A549 (cell line): ENCODE measurements at regions not wholly inside any gene's neighbourhood (a gene's known extent, or its start where the extent isn't known, plus 50 kb on each side); places are given as distances from the start of the nearest gene placed in this dataset.

Experiments
- ATAC-seq, 2 experiments: fragments of 200-7000 bp in 1 of 2; fragments of >200 bp in 1 of 2; cut with Nextera tagmentation in 1 of 2; cut with Tn5 transposase in 1 of 2; 3 replicates each; pipeline versions ENCODE4 v1.8.0 to v1.9.1; 2018 to 2020; ENCODE audit warnings: mild to moderate bottlenecking in 1 of 2, moderate library complexity in 1 of 2
- CTCF ChIA-PET: fragments of 300-600 bp; sonication (Branson Sonifier 250); formaldehyde crosslinking; extraction: SDS; loops from one replicate; lab custom pipeline; 2021; ENCODE audit warnings: antibody characterized with exemption, inconsistent platforms; lab: Yijun Ruan, JAX
- POLR2A ChIA-PET: fragments of 350-600 bp; formaldehyde crosslinking; extraction: SDS; loops from one replicate; lab custom pipeline; 2021; ENCODE audit warnings: antibody characterized with exemption, inconsistent platforms; lab: Yijun Ruan, JAX
- DNase-seq, 2 experiments: peaks; one replicate each; pipeline versions ENCODE4 v3.0.0 to v3.0.0-alpha.2; 2011 to 2016; ENCODE audit warnings: low read depth in 1 of 2, low spot score in 1 of 2
- FAIRE-seq: peaks from 2 replicates; lab custom pipeline; 2011; peaks lifted over from hg19 to GRCh38; lab: Jason Lieb, UNC
- H3K27ac ChIP-seq, 2 experiments: fragments of >200 bp; sonication (Bioruptor Twin); formaldehyde crosslinking; 3 replicates each; pipeline ENCODE4 v1.5.1; 2016 to 2017
- H3K4me1 ChIP-seq: fragments of >200 bp; sonication (Bioruptor Twin); formaldehyde crosslinking; 3 replicates; pipeline ENCODE4 v1.6.1; 2016
- H3K4me2 ChIP-seq: fragments of >200 bp; sonication (Bioruptor Twin); formaldehyde crosslinking; 3 replicates; pipeline ENCODE4 v1.6.1; 2016
- H3K4me3 ChIP-seq: fragments of >200 bp; sonication (Bioruptor Twin); formaldehyde crosslinking; 3 replicates; pipeline ENCODE4 v1.5.1; 2016
- H3K9me3 ChIP-seq: fragments of >200 bp; sonication (Bioruptor Twin); formaldehyde crosslinking; 3 replicates; pipeline ENCODE4 v1.6.1; 2016
- BCL3 ChIP-seq: fragments of >200 bp; sonication (Bioruptor Twin); formaldehyde crosslinking; IDR thresholded peaks from 3 replicates; pipeline ENCODE4 v1.6.1; 2016
- BHLHE40 ChIP-seq: IDR thresholded peaks from 2 replicates; pipeline ENCODE4 v1.6.1; 2012; ENCODE audit warnings: low read depth, low read length, inconsistent platforms
- CHD4 ChIP-seq: fragments of 200-600 bp; sonication (generic); IDR thresholded peaks from 2 replicates; pipeline ENCODE4 v1.6.1; 2016; ENCODE audit warnings: antibody characterized with exemption, mild to moderate bottlenecking, borderline replicate concordance
- CTCF ChIP-seq: fragments of >200 bp; sonication (Bioruptor Twin); formaldehyde crosslinking; IDR thresholded peaks from 3 replicates; pipeline ENCODE4 v1.5.1; 2016
- EHF ChIP-seq: fragments of 250-450 bp; sonication (Bioruptor Pico); IDR thresholded peaks from 2 replicates; pipeline ENCODE4 v1.5.0; 2020; ENCODE audit warnings: mild to moderate bottlenecking
- EHMT2 ChIP-seq: fragments of 200-600 bp; sonication (generic); IDR thresholded peaks from 2 replicates; pipeline ENCODE4 v1.6.1; 2016; ENCODE audit warnings: antibody characterized with exemption, low read depth, mild to moderate bottlenecking, moderate library complexity
- ESRRA ChIP-seq: fragments of 150-350 bp; IDR thresholded peaks from 2 replicates; pipeline ENCODE4 v1.6.1; 2014; ENCODE audit warnings: mild to moderate bottlenecking, low read length, borderline replicate concordance
- FOSB ChIP-seq: fragments of 250-450 bp; sonication (Bioruptor Pico); IDR thresholded peaks from 2 replicates; pipeline ENCODE4 v1.5.0; 2020; ENCODE audit warnings: mild to moderate bottlenecking, moderate library complexity
- GATA3 ChIP-seq: IDR thresholded peaks from 2 replicates; pipeline ENCODE4 v1.6.1; 2012; ENCODE audit warnings: borderline replicate concordance
- HOXA7 ChIP-seq: fragments of 250-450 bp; sonication (Bioruptor Pico); IDR thresholded peaks from 2 replicates; pipeline ENCODE4 v1.5.0; 2020; ENCODE audit warnings: mild to moderate bottlenecking, moderate library complexity
- HOXB13 ChIP-seq: fragments of 250-450 bp; sonication (Bioruptor Pico); IDR thresholded peaks from 2 replicates; pipeline ENCODE4 v1.5.0; 2020; ENCODE audit warnings: low read depth, mild to moderate bottlenecking, moderate library complexity
- JUN ChIP-seq, 2 experiments: fragments of >200 bp; sonication (Bioruptor Twin); formaldehyde crosslinking; IDR thresholded peaks; 2 replicates in 1 of 2; 3 replicates in 1 of 2; pipeline ENCODE4 v1.6.1; 2016 to 2017
- KDM1A ChIP-seq: fragments of 200-600 bp; sonication (generic); IDR thresholded peaks from 2 replicates; pipeline ENCODE4 v1.6.1; 2016; ENCODE audit warnings: low read depth, mild to moderate bottlenecking
- KDM5A ChIP-seq: fragments of 200-600 bp; sonication (generic); IDR thresholded peaks from 2 replicates; pipeline ENCODE4 v1.6.1; 2016; ENCODE audit warnings: antibody characterized with exemption, mild to moderate bottlenecking
- MAFK ChIP-seq: fragments of 450-650 bp; IDR thresholded peaks from 2 replicates; pipeline ENCODE4 v1.6.1; 2014; ENCODE audit not compliant: partially characterized antibody
- MAX ChIP-seq: IDR thresholded peaks from 2 replicates; pipeline ENCODE4 v1.6.1; 2012
- MAZ ChIP-seq: fragments of 150-350 bp; IDR thresholded peaks from 2 replicates; pipeline ENCODE4 v1.6.1; 2014; ENCODE audit warnings: antibody characterized with exemption, low read depth, low read length, borderline replicate concordance
- MYC ChIP-seq: IDR thresholded peaks from 2 replicates; pipeline ENCODE4 v1.6.1; 2012; ENCODE audit warnings: mild to moderate bottlenecking, inconsistent platforms, low read length, improper control_type of control experiment, borderline replicate concordance
- POLR2A ChIP-seq: IDR thresholded peaks from 2 replicates; pipeline ENCODE4 v1.6.1; 2012; ENCODE audit warnings: mild to moderate bottlenecking, low read length
- POLR2AphosphoS2 ChIP-seq: conservative IDR thresholded peaks from 2 replicates; pipeline ENCODE4 v1.6.1; 2012; ENCODE audit warnings: low read length, improper control_type of control experiment, inconsistent platforms
- RAD21 ChIP-seq, 2 experiments: fragments of >200 bp in 1 of 2; sonication (Bioruptor Twin) in 1 of 2; formaldehyde crosslinking in 1 of 2; IDR thresholded peaks in 1 of 2; conservative IDR thresholded peaks in 1 of 2; 2 replicates in 1 of 2; 3 replicates in 1 of 2; pipeline ENCODE4 v1.6.1; 2012 to 2018; ENCODE audit warnings: inconsistent platforms in 1 of 2
- RARB ChIP-seq: fragments of 250-450 bp; sonication (Bioruptor Pico); IDR thresholded peaks from 2 replicates; pipeline ENCODE4 v1.8.0; 2021; ENCODE audit warnings: mild to moderate bottlenecking, moderate library complexity
- RFX5 ChIP-seq: fragments of 450-650 bp; IDR thresholded peaks from 2 replicates; pipeline ENCODE4 v1.7.1; 2014; ENCODE audit warnings: antibody characterized with exemption, mild to moderate bottlenecking, moderate library complexity
- SMC3 ChIP-seq: fragments of >200 bp; sonication (Bioruptor Twin); formaldehyde crosslinking; IDR thresholded peaks from 3 replicates; pipeline ENCODE4 v1.6.1; 2018; ENCODE audit warnings: inconsistent platforms
- TP53 ChIP-seq: fragments of 250-450 bp; sonication (Bioruptor Pico); IDR thresholded peaks from 2 replicates; pipeline ENCODE4 v1.5.0; 2021; ENCODE audit warnings: mild to moderate bottlenecking, moderate library complexity
- USF2 ChIP-seq: fragments of 450-650 bp; IDR thresholded peaks from 2 replicates; pipeline ENCODE4 v1.6.1; 2014; ENCODE audit warnings: antibody characterized with exemption
- ZC3H11A ChIP-seq: fragments of 450-650 bp; IDR thresholded peaks from 2 replicates; pipeline ENCODE4 v1.6.1; 2014; ENCODE audit warnings: antibody characterized with exemption, mild to moderate bottlenecking
- WGBS: methylation state at CpG from one replicate; pipeline ENCODE4 v1.1.6; 2017; ENCODE audit errors: missing lambda C conversion rate; 5-methylcytosine and 5-hydroxymethylcytosine counted together
- TF ChIP-seq, protein P1 (sequence below): IDR thresholded peaks from 2 replicates; pipeline ENCODE4 v1.6.1; 2012
- TF ChIP-seq, protein P2 (sequence below): fragments of 250-450 bp; sonication (Bioruptor Pico); IDR thresholded peaks from 2 replicates; pipeline ENCODE4 v1.5.0; 2020; ENCODE audit warnings: low read depth, mild to moderate bottlenecking, moderate library complexity

GRCh38 chr12:98369581-98369980, 145.8 kb upstream of the TMPO start:
- 24% methylated on average over 4 of the region's 4 CpGs for WGBS
- no peaks in the 10 kb centered on the region for H3K9me3 ChIP-seq
- no peak for ATAC-seq
- no peak overlapping the region for H3K27ac ChIP-seq
- no peak overlapping the region for H3K4me3 ChIP-seq
- TF ChIP-seq, protein P1, sequence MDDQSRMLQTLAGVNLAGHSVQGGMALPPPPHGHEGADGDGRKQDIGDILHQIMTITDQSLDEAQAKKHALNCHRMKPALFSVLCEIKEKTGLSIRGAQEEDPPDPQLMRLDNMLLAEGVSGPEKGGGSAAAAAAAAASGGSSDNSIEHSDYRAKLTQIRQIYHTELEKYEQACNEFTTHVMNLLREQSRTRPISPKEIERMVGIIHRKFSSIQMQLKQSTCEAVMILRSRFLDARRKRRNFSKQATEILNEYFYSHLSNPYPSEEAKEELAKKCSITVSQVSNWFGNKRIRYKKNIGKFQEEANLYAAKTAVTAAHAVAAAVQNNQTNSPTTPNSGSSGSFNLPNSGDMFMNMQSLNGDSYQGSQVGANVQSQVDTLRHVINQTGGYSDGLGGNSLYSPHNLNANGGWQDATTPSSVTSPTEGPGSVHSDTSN: no peak
- TF ChIP-seq EHMT2 (no peak), KDM1A (no peak), RARB (no peak), POLR2A (no peak), EHF (CRISPR knock-in tag) (no peak), TP53 (CRISPR knock-in tag) (no peak), KDM5A (no peak), MAFK (no peak), HOXB13 (CRISPR knock-in tag) (no peak), HOXA7 (no peak), SMC3 (no peak), BCL3 (no peak), USF2 (no peak), POLR2AphosphoS2 (no peak)
- TF ChIP-seq, protein P2, sequence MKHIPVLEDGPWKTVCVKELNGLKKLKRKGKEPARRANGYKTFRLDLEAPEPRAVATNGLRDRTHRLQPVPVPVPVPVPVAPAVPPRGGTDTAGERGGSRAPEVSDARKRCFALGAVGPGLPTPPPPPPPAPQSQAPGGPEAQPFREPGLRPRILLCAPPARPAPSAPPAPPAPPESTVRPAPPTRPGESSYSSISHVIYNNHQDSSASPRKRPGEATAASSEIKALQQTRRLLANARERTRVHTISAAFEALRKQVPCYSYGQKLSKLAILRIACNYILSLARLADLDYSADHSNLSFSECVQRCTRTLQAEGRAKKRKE (CRISPR knock-in tag): no peak
- POLR2A ChIA-PET: no interaction called here
- H3K4me2 ChIP-seq: no peak overlapping the region
- FAIRE-seq: no peak
- DNase-seq: no peak
- CTCF ChIA-PET: interaction anchor here (0.6 to 2.6 kb wide), 5 partner anchors 10 to 1376 kb away, joined by 3 to 6 read pairs (median 3); no protein-coding TSS in a partner anchor
- H3K4me1 ChIP-seq: no peaks in the 10 kb centered on the region

DNA sequence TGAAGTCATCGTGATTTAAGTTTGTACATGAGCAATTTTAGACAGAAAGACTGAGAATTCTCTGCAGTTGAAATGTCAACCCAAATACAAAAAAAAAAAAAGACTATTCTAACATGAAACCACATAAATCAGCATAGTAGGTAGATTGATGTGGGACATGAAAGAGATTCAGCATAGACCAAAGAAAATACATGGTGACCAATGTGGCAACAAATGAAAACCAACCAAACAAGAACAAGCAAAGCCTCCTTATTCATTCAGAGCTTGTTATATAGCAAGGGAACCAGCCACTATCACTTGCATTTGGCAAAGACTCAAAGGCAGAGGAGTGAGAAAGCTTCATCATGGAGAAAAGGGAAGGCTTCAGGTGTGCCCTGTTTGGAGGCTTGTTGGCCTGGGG, 144.4 kb upstream of the TMPO start:
- FAIRE-seq (no peak), DNase-seq (no peak), ATAC-seq (no peak)
- POLR2A ChIA-PET: no interaction called here
- WGBS: 26% methylated on average over 1 of the region's 1 CpG
- Histone ChIP-seq H3K4me1 (no peaks in the 10 kb centered on the region), H3K9me3 (no peaks in the 10 kb centered on the region), H3K4me2 (no peak overlapping the region), H3K4me3 (no peak overlapping the region), H3K27ac (no peak overlapping the region)
- TF ChIP-seq BHLHE40 (no peak), RAD21 (conservative IDR thresholded peaks at IDR 0.05 in 1 of 2, IDR thresholded peaks at IDR 0.05 in 1 of 2) (no peak), HOXB13 (CRISPR knock-in tag) (no peak), MYC (no peak), JUN (IDR thresholded peaks at IDR 0.05) (no peak), RFX5 (no peak), EHF (CRISPR knock-in tag) (no peak), CTCF (no peak), GATA3 (no peak), ZC3H11A (no peak), ESRRA (no peak), MAZ (no peak), EHMT2 (no peak), TP53 (CRISPR knock-in tag) (no peak), FOSB (CRISPR knock-in tag) (no peak), CHD4 (no peak), MAX (no peak), USF2 (no peak)
- CTCF ChIA-PET: interaction anchor here (1.6 to 2.6 kb wide), 2 partner anchors 20 to 144 kb away, joined by 5 to 6 read pairs; no protein-coding TSS in a partner anchor
